ENCODE measurements at regions not wholly inside any gene's neighbourhood (a gene's known extent, or its start where the extent isn't known, plus 50 kb on each side); places are given as distances from the start of the nearest gene placed in this dataset.

DNA sequence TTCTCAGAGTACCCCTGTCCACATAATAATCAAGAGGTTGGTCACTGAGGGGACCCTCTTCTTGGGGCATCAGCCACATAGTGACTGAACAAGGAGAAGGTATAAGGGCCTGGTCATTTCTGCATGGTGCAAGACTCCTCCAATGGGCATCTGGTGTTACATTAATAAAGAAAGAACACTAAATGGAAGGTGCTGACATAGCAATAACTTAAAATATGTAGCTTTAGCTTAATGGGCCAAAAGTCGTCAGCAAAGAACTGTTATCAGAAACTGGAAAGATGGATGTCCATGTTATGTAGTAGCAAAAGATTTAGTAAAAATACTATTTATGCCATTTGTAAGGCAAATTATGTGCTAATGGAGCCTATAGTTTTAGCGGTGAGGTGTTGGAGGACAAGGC lies 916.5 kb upstream of the SOX11 start:
- H2AFZ ChIP-seq (ENCODE audit: low read length): no peak overlapping the region
- H3K27me3 ChIP-seq (ENCODE audit: insufficient read depth, low read length, poor library complexity, severe bottlenecking): no peaks in the 10 kb centered on the region
- no peak overlapping the region for H3K9ac ChIP-seq (ENCODE audit: low read depth, low read length, poor library complexity, severe bottlenecking)
- no peaks in the 10 kb centered on the region for H3K4me1 ChIP-seq (ENCODE audit: insufficient read depth, low read length, poor library complexity, severe bottlenecking)
- H3K9me3 ChIP-seq (ENCODE audit: insufficient read depth, low read depth, low read length): 0 out of 2 replicates have a peak, but pooled peaks cover 2% of the 10 kb centered on the region
- no peak overlapping the region for H3K4me2 ChIP-seq (ENCODE audit: low read depth, low read length, poor library complexity, severe bottlenecking)
- H3K36me3 ChIP-seq (ENCODE audit: insufficient read depth, low read length): no peaks in the 10 kb centered on the region
- no peak overlapping the region for H3K4me3 ChIP-seq (ENCODE audit: low read length, poor library complexity, severe bottlenecking)
- no peak for TF ChIP-seq EZH2phosphoT487 (IDR thresholded peaks at IDR 0.05; ENCODE audit: borderline replicate concordance)
- TF ChIP-seq, protein P1, sequence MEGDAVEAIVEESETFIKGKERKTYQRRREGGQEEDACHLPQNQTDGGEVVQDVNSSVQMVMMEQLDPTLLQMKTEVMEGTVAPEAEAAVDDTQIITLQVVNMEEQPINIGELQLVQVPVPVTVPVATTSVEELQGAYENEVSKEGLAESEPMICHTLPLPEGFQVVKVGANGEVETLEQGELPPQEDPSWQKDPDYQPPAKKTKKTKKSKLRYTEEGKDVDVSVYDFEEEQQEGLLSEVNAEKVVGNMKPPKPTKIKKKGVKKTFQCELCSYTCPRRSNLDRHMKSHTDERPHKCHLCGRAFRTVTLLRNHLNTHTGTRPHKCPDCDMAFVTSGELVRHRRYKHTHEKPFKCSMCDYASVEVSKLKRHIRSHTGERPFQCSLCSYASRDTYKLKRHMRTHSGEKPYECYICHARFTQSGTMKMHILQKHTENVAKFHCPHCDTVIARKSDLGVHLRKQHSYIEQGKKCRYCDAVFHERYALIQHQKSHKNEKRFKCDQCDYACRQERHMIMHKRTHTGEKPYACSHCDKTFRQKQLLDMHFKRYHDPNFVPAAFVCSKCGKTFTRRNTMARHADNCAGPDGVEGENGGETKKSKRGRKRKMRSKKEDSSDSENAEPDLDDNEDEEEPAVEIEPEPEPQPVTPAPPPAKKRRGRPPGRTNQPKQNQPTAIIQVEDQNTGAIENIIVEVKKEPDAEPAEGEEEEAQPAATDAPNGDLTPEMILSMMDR (conservative IDR thresholded peaks at IDR 0.05; ENCODE audit: low read length): no peak
- H3K79me2 ChIP-seq (ENCODE audit: insufficient read depth, low read length): no peaks in the 10 kb centered on the region
- H3K9me2 ChIP-seq (replicated peaks; ENCODE audit: low read depth, low read length): no peaks in the 10 kb centered on the region
- no peaks in the 10 kb centered on the region for H4K20me1 ChIP-seq (ENCODE audit: insufficient read depth, low read length, poor library complexity, severe bottlenecking)
- no peaks in the 10 kb centered on the region for H3F3A ChIP-seq (ENCODE audit: low read depth)

DNA sequence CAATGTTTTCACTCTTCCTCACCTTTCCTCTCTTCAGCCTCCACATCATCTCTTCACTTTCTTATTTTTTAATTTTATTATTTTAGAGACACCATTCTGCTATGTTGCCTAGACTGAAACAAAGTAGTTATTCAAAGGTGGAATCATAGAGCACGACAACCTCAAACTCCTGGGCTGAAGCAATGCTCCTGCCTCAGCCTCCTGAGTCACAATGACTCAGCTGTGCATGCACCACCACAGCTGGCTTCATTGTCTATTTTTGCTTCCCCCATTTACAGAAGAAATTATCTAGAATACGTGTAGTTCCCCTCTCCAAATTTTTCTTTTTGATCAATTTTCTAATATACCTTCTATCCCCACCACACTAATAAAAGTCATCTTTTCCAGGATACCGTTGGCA lies 911.5 kb upstream of the SOX11 start:
- Histone ChIP-seq H3K27me3 (ENCODE audit: insufficient read depth, low read length, poor library complexity, severe bottlenecking) (no peaks in the 10 kb centered on the region), H3K4me1 (ENCODE audit: insufficient read depth, low read length, poor library complexity, severe bottlenecking) (no peaks in the 10 kb centered on the region), H3K36me3 (ENCODE audit: insufficient read depth, low read length) (no peaks in the 10 kb centered on the region), H3K4me3 (ENCODE audit: low read length, poor library complexity, severe bottlenecking) (no peak overlapping the region), H3K9me3 (ENCODE audit: insufficient read depth, low read depth, low read length) (0 out of 2 replicates have a peak, but pooled peaks cover 2% of the 10 kb centered on the region), H3K9me2 (replicated peaks; ENCODE audit: low read depth, low read length) (no peaks in the 10 kb centered on the region), H4K20me1 (ENCODE audit: insufficient read depth, low read length, poor library complexity, severe bottlenecking) (no peaks in the 10 kb centered on the region), H3F3A (ENCODE audit: low read depth) (no peaks in the 10 kb centered on the region), H3K4me2 (ENCODE audit: low read depth, low read length, poor library complexity, severe bottlenecking) (no peak overlapping the region), H3K9ac (ENCODE audit: low read depth, low read length, poor library complexity, severe bottlenecking) (no peak overlapping the region), H3K79me2 (ENCODE audit: insufficient read depth, low read length) (no peaks in the 10 kb centered on the region), H2AFZ (ENCODE audit: low read length) (no peak overlapping the region)
- TF ChIP-seq, protein P1 (conservative IDR thresholded peaks at IDR 0.05; ENCODE audit: low read length): no peak
- TF ChIP-seq EZH2phosphoT487 (IDR thresholded peaks at IDR 0.05; ENCODE audit: borderline replicate concordance): no peak

DNA sequence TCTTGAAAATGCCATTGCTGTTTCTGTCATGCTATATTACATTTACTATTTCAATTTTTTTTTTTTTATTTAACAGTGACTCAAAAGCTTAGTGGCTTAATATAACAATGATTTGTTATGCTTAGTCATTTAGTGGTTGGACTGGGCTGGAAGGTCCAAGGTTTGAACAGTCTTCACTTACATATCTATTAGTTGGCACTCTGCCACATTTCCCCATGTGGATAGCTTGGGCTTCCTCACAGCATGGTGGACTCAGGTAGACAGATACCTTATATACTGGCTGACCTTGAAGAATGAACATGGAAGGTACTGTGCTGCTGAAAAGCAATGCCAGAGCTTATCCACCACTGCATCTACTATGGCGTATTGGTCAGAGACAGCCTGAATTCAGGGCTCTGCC lies 909.5 kb upstream of the SOX11 start:
- H3K79me2 ChIP-seq (ENCODE audit: insufficient read depth, low read length): no peaks in the 10 kb centered on the region
- H3K36me3 ChIP-seq (ENCODE audit: insufficient read depth, low read length): no peaks in the 10 kb centered on the region
- H3F3A ChIP-seq (ENCODE audit: low read depth): no peaks in the 10 kb centered on the region
- H3K9me2 ChIP-seq (replicated peaks; ENCODE audit: low read depth, low read length): no peaks in the 10 kb centered on the region
- H3K9ac ChIP-seq (ENCODE audit: low read depth, low read length, poor library complexity, severe bottlenecking): no peak overlapping the region
- TF ChIP-seq EZH2phosphoT487 (IDR thresholded peaks at IDR 0.05; ENCODE audit: borderline replicate concordance): no peak
- TF ChIP-seq, protein P1 (conservative IDR thresholded peaks at IDR 0.05; ENCODE audit: low read length): no peak
- no peak overlapping the region for H3K4me2 ChIP-seq (ENCODE audit: low read depth, low read length, poor library complexity, severe bottlenecking)
- H2AFZ ChIP-seq (ENCODE audit: low read length): no peak overlapping the region
- H3K9me3 ChIP-seq (ENCODE audit: insufficient read depth, low read depth, low read length): 0 out of 2 replicates have a peak, but pooled peaks cover 4% of the 10 kb centered on the region
- no peaks in the 10 kb centered on the region for H3K4me1 ChIP-seq (ENCODE audit: insufficient read depth, low read length, poor library complexity, severe bottlenecking)
- no peak overlapping the region for H3K4me3 ChIP-seq (ENCODE audit: low read length, poor library complexity, severe bottlenecking)
- no peaks in the 10 kb centered on the region for H3K27me3 ChIP-seq (ENCODE audit: insufficient read depth, low read length, poor library complexity, severe bottlenecking)
- H4K20me1 ChIP-seq (ENCODE audit: insufficient read depth, low read length, poor library complexity, severe bottlenecking): no peaks in the 10 kb centered on the region
